H1 (cell line): ENCODE measurements at regions not wholly inside any gene's neighbourhood (a gene's known extent, or its start where the extent isn't known, plus 50 kb on each side); places are given as distances from the start of the nearest gene placed in this dataset.

ENCODE experiments used
- BCL11A ChIP-seq, 2 experiments: IDR thresholded peaks; one replicate each; pipeline ENCODE4 v1.6.1; 2011; ENCODE audit warnings: low read depth in 2 of 2, low read length in 2 of 2, mild to moderate bottlenecking in 2 of 2
- CTCF ChIP-seq, 3 experiments: IDR thresholded peaks; 1 replicate in 2 of 3; 2 replicates in 1 of 3; pipeline versions ENCODE4 v1.5.1 to v1.6.1; 2011; ENCODE audit warnings: low read length in 3 of 3, mild to moderate bottlenecking in 3 of 3, inconsistent platforms in 2 of 3, low read depth in 1 of 3, moderate library complexity in 1 of 3; ENCODE audit not compliant: insufficient read depth in 1 of 3; ENCODE audit errors: control extremely low read depth in 1 of 3
- EP300 ChIP-seq, 2 experiments: IDR thresholded peaks; 1 replicate in 1 of 2; 2 replicates in 1 of 2; pipeline ENCODE4 v1.6.1; 2011 to 2012; ENCODE audit warnings: low read depth in 2 of 2, low read length in 2 of 2, mild to moderate bottlenecking in 2 of 2, borderline replicate concordance in 1 of 2, inconsistent platforms in 1 of 2, moderate library complexity in 1 of 2
- EZH2 ChIP-seq: fragments of 200-600 bp; sonication (generic); IDR thresholded peaks from 2 replicates; pipeline ENCODE4 v1.7.1; 2012; ENCODE audit warnings: low read depth, mild to moderate bottlenecking, moderate library complexity, low read length, inconsistent platforms; ENCODE audit not compliant: severe bottlenecking
- MAFK ChIP-seq: IDR thresholded peaks from 2 replicates; pipeline ENCODE4 v1.6.1; 2012; ENCODE audit warnings: low read depth, mild to moderate bottlenecking, improper control_type of control experiment, low read length
- POLR2A ChIP-seq, 2 experiments: IDR thresholded peaks; 1 replicate in 1 of 2; 2 replicates in 1 of 2; pipeline ENCODE4 v1.6.1; 2011; ENCODE audit warnings: low read depth in 2 of 2, low read length in 2 of 2, mild to moderate bottlenecking in 2 of 2; ENCODE audit errors: control extremely low read depth in 1 of 2
- POLR2AphosphoS5 ChIP-seq: IDR thresholded peaks from 2 replicates; pipeline ENCODE4 v1.6.1; 2011; ENCODE audit warnings: low read depth, low read length
- RNF2 ChIP-seq: fragments of 200-900, 300-1000 bp; sonication (generic); IDR thresholded peaks from 2 replicates; pipeline ENCODE4 v1.7.1; 2016; ENCODE audit warnings: borderline replicate concordance, low read depth, mild to moderate bottlenecking, antibody characterized with exemption, low read length; ENCODE audit not compliant: poor library complexity, severe bottlenecking; ENCODE audit errors: missing control alignments
- SIRT6 ChIP-seq: IDR thresholded peaks from one replicate; pipeline ENCODE4 v1.7.1; 2012; ENCODE audit warnings: low read length, inconsistent platforms
- SP2 ChIP-seq: IDR thresholded peaks from 2 replicates; pipeline ENCODE4 v1.6.1; 2012; ENCODE audit warnings: mild to moderate bottlenecking, low read length, inconsistent platforms
- TEAD4 ChIP-seq: IDR thresholded peaks from 2 replicates; pipeline ENCODE4 v1.6.1; 2012; ENCODE audit warnings: low read depth, low read length, inconsistent platforms, mixed read lengths
- TF ChIP-seq, protein P1 (sequence below): IDR thresholded peaks from 2 replicates; pipeline ENCODE4 v1.6.1; 2012; ENCODE audit warnings: inconsistent platforms

DNA sequence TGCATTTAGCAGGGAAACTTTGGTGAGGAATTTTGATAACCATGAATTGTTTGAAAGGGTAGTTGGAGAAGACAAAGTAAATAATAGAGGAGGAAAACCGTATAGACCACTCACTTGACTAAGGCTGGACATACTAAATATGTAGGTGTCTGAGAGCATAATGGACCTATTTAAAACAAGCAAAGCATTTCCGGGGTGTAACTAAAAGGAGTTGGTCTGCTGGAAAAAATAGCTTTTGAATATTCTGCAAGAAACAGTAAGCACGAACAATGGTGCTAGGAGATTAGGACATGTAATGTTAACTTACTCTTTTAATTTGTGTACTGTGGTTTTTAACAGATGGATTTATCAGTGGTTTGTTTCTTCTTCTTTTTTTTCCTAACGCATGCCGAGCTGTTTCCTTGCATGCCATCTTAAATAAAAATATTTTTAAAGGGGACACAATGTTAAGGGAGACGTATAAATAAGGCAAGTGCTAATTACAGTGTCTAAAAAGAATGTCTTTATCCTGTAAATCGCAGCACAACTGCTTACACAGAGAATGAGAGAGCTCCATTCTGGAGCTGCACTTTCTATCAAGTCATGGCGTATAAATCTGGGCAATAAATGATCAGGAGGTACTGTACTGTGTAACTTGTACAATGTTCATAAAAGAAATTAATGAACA is 492.1 kb downstream of the LMO4 start:
- TF ChIP-seq SP2 (no peak), TEAD4 (no peak), CTCF (IDR thresholded peaks at IDR 0.05; ENCODE audit: control extremely low read depth in 1 of 3, insufficient read depth in 1 of 3, low read depth in 1 of 3, low read length in 3 of 3) (no peak), POLR2AphosphoS5 (no peak), BCL11A (IDR thresholded peaks at IDR 0.05; ENCODE audit: low read depth in 2 of 2, low read length in 2 of 2) (no peak), RNF2 (no peak), EZH2 (no peak), EP300 (IDR thresholded peaks at IDR 0.05; ENCODE audit: borderline replicate concordance in 1 of 2, low read depth in 2 of 2, low read length in 2 of 2) (no peak), POLR2A (IDR thresholded peaks at IDR 0.05; ENCODE audit: control extremely low read depth in 1 of 2, low read depth in 2 of 2, low read length in 2 of 2) (no peak), SIRT6 (no peak), MAFK (no peak)
- TF ChIP-seq, protein P1, sequence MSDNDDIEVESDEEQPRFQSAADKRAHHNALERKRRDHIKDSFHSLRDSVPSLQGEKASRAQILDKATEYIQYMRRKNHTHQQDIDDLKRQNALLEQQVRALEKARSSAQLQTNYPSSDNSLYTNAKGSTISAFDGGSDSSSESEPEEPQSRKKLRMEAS: no peak
